ENCODE measurements at regions not wholly inside any gene's neighbourhood (a gene's known extent, or its start where the extent isn't known, plus 50 kb on each side); places are given as distances from the start of the nearest gene placed in this dataset.
"Not testable (repeated sequence)": the region's sequence is repeated elsewhere in the genome, so short reads cannot be mapped to it uniquely, and the experiment has no call there.

GRCh38 chr9:63804205-63804604 lies 1480.8 kb downstream of the FOXD4L5 start:
- not testable (repeated sequence) for DNase-seq

GRCh38 chr9:63794081-63794685 lies 1490.8 kb downstream of the FOXD4L5 start:
- not testable (repeated sequence) for DNase-seq

GRCh38 chr9:63787454-63787853 lies 1497.6 kb downstream of the FOXD4L5 start:
- DNase-seq, result not testable (repeated sequence)

- DNase-seq, result not testable (repeated sequence)
These were observed 1500.0 kb downstream of the FOXD4L5 start for GRCh38 chr9:63785059-63785458.

DNA sequence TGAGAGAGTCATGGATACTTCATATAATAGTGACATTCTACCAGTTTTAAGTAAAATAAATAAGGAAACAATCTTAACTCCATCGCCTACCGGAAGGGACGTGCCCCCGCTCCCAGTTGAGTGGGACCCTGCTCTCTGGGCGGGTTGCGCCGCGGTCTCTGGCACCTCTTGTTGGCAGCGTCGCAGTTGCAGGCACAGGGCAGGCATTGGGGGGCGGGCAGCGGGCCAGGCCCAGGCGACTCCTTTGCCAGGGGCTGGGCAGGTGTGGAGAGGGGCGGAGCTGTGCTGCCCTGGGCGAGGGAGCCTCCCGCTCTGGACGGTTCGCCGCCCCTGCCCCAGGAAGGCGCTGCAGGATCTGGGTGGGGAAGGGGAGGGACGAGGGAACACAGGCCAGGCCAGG lies 1500.6 kb downstream of the FOXD4L5 start:
- not testable (repeated sequence) for DNase-seq

DNA sequence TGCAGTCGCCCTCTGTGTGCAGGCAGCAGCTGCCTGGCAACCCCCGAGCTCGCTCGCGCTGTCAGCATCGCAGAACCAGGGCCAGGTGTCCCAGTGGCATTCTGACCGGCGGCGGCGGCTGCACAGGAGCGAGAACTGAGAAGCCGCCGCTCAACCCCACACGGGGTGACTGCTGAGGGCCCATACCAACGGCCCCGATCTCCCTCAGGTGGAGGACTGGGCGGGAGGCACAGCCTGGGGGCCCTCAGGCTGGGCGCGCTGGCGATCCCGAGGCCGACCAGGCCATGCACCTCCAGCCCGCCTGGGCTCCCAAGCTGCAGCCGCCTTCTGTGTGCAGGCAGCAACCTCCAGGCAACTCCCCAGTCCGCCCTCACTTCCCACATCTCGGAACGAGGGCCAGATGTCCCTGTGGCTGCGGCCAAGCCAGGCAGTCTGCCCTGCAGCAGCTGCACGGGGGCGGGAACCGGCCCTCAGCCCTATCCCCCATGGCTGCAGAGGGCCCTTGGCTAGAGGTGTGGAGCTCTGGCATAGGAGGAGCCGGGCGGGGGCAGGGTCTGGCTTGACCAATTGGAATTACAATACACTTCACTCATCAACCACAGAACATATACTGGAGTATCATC lies 1503.1 kb downstream of the FOXD4L5 start:
- not testable (repeated sequence) for DNase-seq

DNA sequence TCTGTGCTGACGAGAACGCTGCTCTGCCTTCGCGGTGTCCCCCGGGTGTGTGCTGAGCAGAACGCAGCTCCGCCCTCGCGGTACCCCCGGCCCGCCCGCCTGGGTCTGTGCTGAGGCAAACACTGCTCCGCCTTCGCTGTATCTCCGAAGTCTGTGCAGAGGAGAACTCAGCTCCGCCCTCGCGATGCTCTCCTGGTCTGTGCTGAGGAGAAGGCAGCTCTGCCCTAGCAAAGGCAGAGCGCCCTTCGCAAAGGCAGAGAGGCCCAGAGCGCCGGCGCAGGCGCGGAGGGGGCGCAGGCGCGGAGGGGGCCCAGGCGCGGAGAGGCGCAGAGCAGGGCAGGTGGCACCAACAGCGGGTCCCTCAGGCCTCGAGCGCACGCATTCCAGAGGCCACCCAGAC lies 1503.6 kb downstream of the FOXD4L5 start:
- DNase-seq, result peak in 1 of 2 donors; percentile 11

GRCh38 chr9:63776220-63776619 lies 1508.8 kb downstream of the FOXD4L5 start:
- not testable (repeated sequence) for DNase-seq

DNA sequence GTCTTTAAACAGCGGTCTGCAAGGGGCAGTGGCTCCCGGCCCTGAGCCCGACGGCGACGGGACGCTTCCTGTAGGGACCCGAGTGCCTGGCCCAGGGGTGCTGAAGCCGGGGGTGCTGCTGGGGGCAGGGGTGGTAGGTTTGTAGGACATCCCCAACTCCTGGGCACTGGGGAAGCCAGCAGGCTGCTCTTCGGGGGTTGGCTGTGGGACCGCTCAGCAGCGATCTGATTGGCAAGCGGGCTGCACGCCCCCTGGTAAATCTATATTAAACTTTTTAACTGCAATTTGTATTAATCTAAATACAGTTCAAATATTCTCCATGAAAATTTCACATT lies 1510.0 kb downstream of the FOXD4L5 start:
- not testable (repeated sequence) for DNase-seq

GRCh38 chr9:63774369-63775091 lies 1510.5 kb downstream of the FOXD4L5 start:
- not testable (repeated sequence) for DNase-seq

GRCh38 chr9:63762230-63762629 lies 1522.8 kb downstream of the FOXD4L5 start:
- DNase-seq, result not testable (repeated sequence)

GRCh38 chr9:63729021-63729420 lies 1556.0 kb downstream of the FOXD4L5 start:
- not testable (repeated sequence) for DNase-seq

GRCh38 chr9:63728287-63728686 lies 1556.7 kb downstream of the FOXD4L5 start:
- no peak for DNase-seq

DNA sequence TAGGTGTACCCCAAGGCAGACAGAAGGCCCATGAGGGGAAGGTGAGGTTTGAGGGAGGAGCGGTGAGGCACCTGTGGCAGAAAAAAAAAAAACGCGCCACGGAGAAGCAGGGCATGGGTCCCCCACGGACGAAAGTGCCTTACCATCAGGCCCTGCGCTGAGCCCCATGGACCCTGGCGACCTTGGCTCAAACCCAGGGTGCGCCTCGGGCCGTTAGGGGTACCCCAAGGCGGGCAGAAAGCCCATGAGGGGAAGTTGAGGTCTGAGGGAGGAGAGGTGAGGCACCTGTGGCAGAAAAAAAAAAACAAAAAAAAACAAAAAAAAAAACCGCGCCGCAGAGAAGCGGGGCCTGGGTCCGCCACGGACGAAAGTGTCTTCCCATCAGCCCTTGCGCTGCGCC lies 1576.7 kb downstream of the FOXD4L5 start:
- not testable (repeated sequence) for DNase-seq

- DNase-seq, result not testable (repeated sequence)
These were observed 1580.6 kb downstream of the FOXD4L5 start for GRCh38 chr9:63704456-63704855.

- not testable (repeated sequence) for DNase-seq
These were observed 1581.3 kb downstream of the FOXD4L5 start for GRCh38 chr9:63703670-63704069.

- DNase-seq, result not testable (repeated sequence)
These were observed 1581.8 kb downstream of the FOXD4L5 start for GRCh38 chr9:63703138-63703665.

All from CD4-positive, alpha-beta T cell treated with Interferon alpha-2 for 1 hour (primary cell).